Loucy (cell line): ENCODE measurements at regions not wholly inside any gene's neighbourhood (a gene's known extent, or its start where the extent isn't known, plus 50 kb on each side); places are given as distances from the start of the nearest gene placed in this dataset.

Experiments
- H2AFZ ChIP-seq: fragments of 200-600 bp; sonication (generic); 2 replicates; pipeline ENCODE4 v1.6.0; 2016; ENCODE audit warnings: antibody characterized with exemption, mild to moderate bottlenecking, low read length, moderate library complexity
- H3F3A ChIP-seq: fragments of 200-600 bp; 2 replicates; pipeline ENCODE4 v1.6.0; 2016; ENCODE audit warnings: antibody characterized with exemption, low read depth, mild to moderate bottlenecking
- H3K27me3 ChIP-seq: fragments of 200-600 bp; sonication (generic); 2 replicates; pipeline ENCODE4 v1.6.1; 2014; ENCODE audit warnings: low read length, mild to moderate bottlenecking; ENCODE audit not compliant: insufficient read depth, poor library complexity, severe bottlenecking
- H3K36me3 ChIP-seq: fragments of 200-600 bp; sonication (generic); 2 replicates; pipeline ENCODE4 v1.6.1; 2016; ENCODE audit warnings: low read length; ENCODE audit not compliant: insufficient read depth
- H3K4me1 ChIP-seq: fragments of 200-600 bp; sonication (generic); 2 replicates; pipeline ENCODE4 v1.5.1; 2014; ENCODE audit warnings: low read length, mild to moderate bottlenecking; ENCODE audit not compliant: insufficient read depth, poor library complexity, severe bottlenecking
- H3K4me2 ChIP-seq: fragments of 200-600 bp; sonication (generic); 2 replicates; pipeline ENCODE4 v1.6.0; 2014; ENCODE audit warnings: antibody characterized with exemption, low read length, low read depth, mild to moderate bottlenecking; ENCODE audit not compliant: poor library complexity, severe bottlenecking
- H3K4me3 ChIP-seq: fragments of 200-600 bp; sonication (generic); 2 replicates; pipeline ENCODE4 v1.5.1; 2014; ENCODE audit warnings: low read length, mild to moderate bottlenecking, mixed read lengths; ENCODE audit not compliant: poor library complexity, severe bottlenecking
- H3K79me2 ChIP-seq: fragments of 200-600 bp; sonication (generic); 2 replicates; pipeline ENCODE4 v1.6.1; 2014; ENCODE audit warnings: low read length; ENCODE audit not compliant: insufficient read depth
- H3K9ac ChIP-seq: fragments of 200-600 bp; sonication (generic); 2 replicates; pipeline ENCODE4 v1.6.0; 2014; ENCODE audit warnings: mild to moderate bottlenecking, low read depth, low read length, moderate library complexity; ENCODE audit not compliant: poor library complexity, severe bottlenecking
- H3K9me2 ChIP-seq: fragments of 200-600 bp; sonication (generic); replicated peaks from 2 replicates; pipeline ENCODE4 v1.6.1; 2016; ENCODE audit warnings: low read depth, low read length, mixed read lengths
- H3K9me3 ChIP-seq: fragments of 200-600 bp; sonication (generic); 2 replicates; pipeline ENCODE4 v1.6.1; 2014; ENCODE audit warnings: mild to moderate bottlenecking, antibody characterized with exemption, low read length, low read depth; ENCODE audit not compliant: insufficient read depth
- H4K20me1 ChIP-seq: fragments of 200-600 bp; sonication (generic); 2 replicates; pipeline ENCODE4 v1.6.0; 2014; ENCODE audit warnings: antibody characterized with exemption, low read length, mild to moderate bottlenecking; ENCODE audit not compliant: insufficient read depth, poor library complexity, severe bottlenecking
- CTCF ChIP-seq: fragments of 200-600 bp; sonication (generic); conservative IDR thresholded peaks from 2 replicates; pipeline ENCODE4 v1.5.1; 2014; ENCODE audit warnings: mild to moderate bottlenecking, antibody characterized with exemption, low read length
- EZH2phosphoT487 ChIP-seq: fragments of 200-600 bp; IDR thresholded peaks from 2 replicates; pipeline ENCODE4 v1.6.1; 2018; ENCODE audit warnings: antibody characterized with exemption, mild to moderate bottlenecking, moderate library complexity, borderline replicate concordance

GRCh38 chr12:82182601-82183190, 175.5 kb downstream of the CCDC59 start:
- Histone ChIP-seq H3F3A (no peaks in the 10 kb centered on the region), H3K4me1 (no peaks in the 10 kb centered on the region), H3K27me3 (no peaks in the 10 kb centered on the region), H3K36me3 (no peaks in the 10 kb centered on the region), H3K9me2 (no peaks in the 10 kb centered on the region), H3K4me2 (no peak overlapping the region), H3K9ac (no peak overlapping the region), H3K4me3 (no peak overlapping the region), H4K20me1 (no peaks in the 10 kb centered on the region), H3K9me3 (no peaks in the 10 kb centered on the region), H2AFZ (no peak overlapping the region), H3K79me2 (no peaks in the 10 kb centered on the region)
- TF ChIP-seq CTCF: no peak
- TF ChIP-seq EZH2phosphoT487: no peak

GRCh38 chr12:82176761-82177490, 181.3 kb downstream of the CCDC59 start:
- no peak overlapping the region for H2AFZ ChIP-seq
- H3K4me1 ChIP-seq: no peaks in the 10 kb centered on the region

GRCh38 chr12:82176026-82176425, 182.2 kb downstream of the CCDC59 start:
- no peaks in the 10 kb centered on the region for H3K4me1 ChIP-seq
- no peak overlapping the region for H3K4me2 ChIP-seq

More at GRCh38 chr12:82176761-82177490, 181.3 kb downstream of the CCDC59 start:
- Histone ChIP-seq H3K4me2 (no peak overlapping the region), H3K9me3 (no peaks in the 10 kb centered on the region), H3K4me3 (no peak overlapping the region), H3K9me2 (no peaks in the 10 kb centered on the region), H3F3A (no peaks in the 10 kb centered on the region), H4K20me1 (no peaks in the 10 kb centered on the region), H3K27me3 (no peaks in the 10 kb centered on the region), H3K79me2 (no peaks in the 10 kb centered on the region), H3K36me3 (no peaks in the 10 kb centered on the region), H3K9ac (no peak overlapping the region)
- TF ChIP-seq CTCF: no peak
- TF ChIP-seq EZH2phosphoT487: no peak

More at GRCh38 chr12:82176026-82176425, 182.2 kb downstream of the CCDC59 start:
- H3K9ac ChIP-seq: no peak overlapping the region
- TF ChIP-seq CTCF (no peak), EZH2phosphoT487 (no peak)
- no peaks in the 10 kb centered on the region for H3F3A ChIP-seq
- H3K27me3 ChIP-seq: no peaks in the 10 kb centered on the region
- no peaks in the 10 kb centered on the region for H3K79me2 ChIP-seq
- no peaks in the 10 kb centered on the region for H3K9me3 ChIP-seq
- H4K20me1 ChIP-seq: no peaks in the 10 kb centered on the region
- no peaks in the 10 kb centered on the region for H3K9me2 ChIP-seq
- no peak overlapping the region for H2AFZ ChIP-seq
- H3K4me3 ChIP-seq: no peak overlapping the region
- no peaks in the 10 kb centered on the region for H3K36me3 ChIP-seq
